Mesendoderm (in vitro differentiated cells): ENCODE measurements at regions not wholly inside any gene's neighbourhood (a gene's known extent, or its start where the extent isn't known, plus 50 kb on each side); places are given as distances from the start of the nearest gene placed in this dataset.

Source experiments
- DNase-seq: peaks from one replicate; pipeline ENCODE4 v3.0.0; 2013
- H2AK5ac ChIP-seq: 2 replicates; pipeline ENCODE4 v1.6.1; 2013; ENCODE audit warnings: low read length, inconsistent platforms
- H2BK120ac ChIP-seq: 2 replicates; pipeline ENCODE4 v1.6.1; 2013; ENCODE audit warnings: low read depth, mild to moderate bottlenecking, low read length, moderate library complexity, mixed read lengths
- H2BK15ac ChIP-seq: replicated peaks from 2 replicates; pipeline ENCODE4 v1.6.1; 2013; ENCODE audit warnings: low read depth, mild to moderate bottlenecking, moderate library complexity
- H2BK5ac ChIP-seq: 2 replicates; pipeline ENCODE4 v1.6.1; 2013; ENCODE audit warnings: low read length, inconsistent platforms
- H3K18ac ChIP-seq: 2 replicates; pipeline ENCODE4 v1.6.1; 2013; ENCODE audit warnings: mild to moderate bottlenecking, low read length, mixed read lengths
- H3K23ac ChIP-seq: one replicate; pipeline ENCODE4 v1.6.1; 2013; ENCODE audit warnings: low read length
- H3K27ac ChIP-seq: 2 replicates; pipeline ENCODE4 v1.5.1; 2013; ENCODE audit warnings: low read depth, mild to moderate bottlenecking, inconsistent platforms, low read length, moderate library complexity
- H3K27me3 ChIP-seq: 2 replicates; pipeline ENCODE4 v1.6.1; 2013; ENCODE audit warnings: low read length, control low read depth, mild to moderate bottlenecking, inconsistent platforms; ENCODE audit not compliant: insufficient read depth, poor library complexity
- H3K36me3 ChIP-seq: 2 replicates; pipeline ENCODE4 v1.6.1; 2013; ENCODE audit warnings: low read length, inconsistent platforms; ENCODE audit not compliant: control insufficient read depth, insufficient read depth
- H3K4ac ChIP-seq: one replicate; pipeline ENCODE4 v1.6.1; 2013; ENCODE audit warnings: low read depth, mild to moderate bottlenecking, low read length, moderate library complexity
- H3K4me1 ChIP-seq: 2 replicates; pipeline ENCODE4 v1.6.1; 2013; ENCODE audit warnings: low read depth, low read length, inconsistent platforms; ENCODE audit not compliant: control insufficient read depth
- H3K4me2 ChIP-seq: 2 replicates; pipeline ENCODE4 v1.6.1; 2013; ENCODE audit warnings: low read length
- H3K4me3 ChIP-seq: 2 replicates; pipeline ENCODE4 v1.5.1; 2013; ENCODE audit warnings: mild to moderate bottlenecking, low read length
- H3K56ac ChIP-seq: one replicate; pipeline ENCODE4 v1.6.1; 2013; ENCODE audit warnings: low read length
- H3K79me1 ChIP-seq: 2 replicates; pipeline ENCODE4 v1.6.1; 2013; ENCODE audit warnings: low read length, inconsistent platforms
- H3K79me2 ChIP-seq: 2 replicates; pipeline ENCODE4 v1.6.1; 2013; ENCODE audit warnings: mild to moderate bottlenecking, low read length; ENCODE audit not compliant: control insufficient read depth, insufficient read depth
- H3K9ac ChIP-seq: 2 replicates; pipeline ENCODE4 v1.6.1; 2013; ENCODE audit warnings: low read length, inconsistent platforms
- H4K5ac ChIP-seq: one replicate; pipeline ENCODE4 v1.6.1; 2013; ENCODE audit warnings: low read length
- H4K8ac ChIP-seq: one replicate; pipeline ENCODE4 v1.6.1; 2013; ENCODE audit warnings: low read depth, mild to moderate bottlenecking, control low read depth, low read length, moderate library complexity
- WGBS: extraction: QIAGEN DNeasy Blood & Tissue Kit; methylation state at CpG from one replicate; pipeline ENCODE4 v1.1.7; 2013; ENCODE audit warnings: low lambda C conversion rate, missing lambda C conversion rate; ENCODE audit not compliant: insufficient coverage; ENCODE audit errors: extremely low coverage; 5-methylcytosine and 5-hydroxymethylcytosine counted together

GRCh38 chr4:123856689-123857545 is 460.3 kb downstream of the SPRY1 start:
- Histone ChIP-seq H3K27ac (no peak overlapping the region), H4K8ac (no peak overlapping the region), H4K5ac (no peak overlapping the region), H3K27me3 (no peaks in the 10 kb centered on the region), H3K56ac (peak overlapping the region; percentile 49), H3K79me2 (no peaks in the 10 kb centered on the region), H3K4me2 (no peak overlapping the region), H3K36me3 (no peaks in the 10 kb centered on the region), H3K4me3 (no peak overlapping the region), H2BK120ac (peak overlapping the region; percentile 28), H3K4ac (no peak overlapping the region), H2AK5ac (no peak overlapping the region), H2BK5ac (no peak overlapping the region), H3K79me1 (no peaks in the 10 kb centered on the region), H2BK15ac (no peak overlapping the region), H3K9ac (no peak overlapping the region), H3K4me1 (peaks cover 2% of the 10 kb centered on the region), H3K18ac (peak overlapping the region; percentile 75), H3K23ac (no peak overlapping the region)
- peak; percentile 86 for DNase-seq
- no CpG with 5 or more reads among the region's 9 CpGs for WGBS

GRCh38 chr4:123858465-123858864 is 461.9 kb downstream of the SPRY1 start:
- DNase-seq: no peak
- H2AK5ac ChIP-seq: no peak overlapping the region
- H2BK120ac ChIP-seq: no peak overlapping the region
- H3K79me1 ChIP-seq: no peaks in the 10 kb centered on the region
- no peak overlapping the region for H3K18ac ChIP-seq
- WGBS: no CpG with 5 or more reads among the region's 1 CpG
- H3K27ac ChIP-seq: no peak overlapping the region
- H4K5ac ChIP-seq: no peak overlapping the region
- no peak overlapping the region for H3K56ac ChIP-seq
- H3K4me3 ChIP-seq: no peak overlapping the region
- peak overlapping the region; percentile 52 for H3K4ac ChIP-seq
- H3K36me3 ChIP-seq: no peaks in the 10 kb centered on the region
- H3K79me2 ChIP-seq: no peaks in the 10 kb centered on the region
- peaks cover 2% of the 10 kb centered on the region for H3K4me1 ChIP-seq
- no peak overlapping the region for H3K4me2 ChIP-seq
- H3K27me3 ChIP-seq: no peaks in the 10 kb centered on the region
- H2BK5ac ChIP-seq: no peak overlapping the region
- no peak overlapping the region for H4K8ac ChIP-seq
- no peak overlapping the region for H3K23ac ChIP-seq
- H2BK15ac ChIP-seq: no peak overlapping the region
- no peak overlapping the region for H3K9ac ChIP-seq

- Histone ChIP-seq H3K27ac (no peak overlapping the region), H2BK15ac (no peak overlapping the region), H3K4ac (no peak overlapping the region), H3K18ac (no peak overlapping the region), H4K5ac (no peak overlapping the region), H2AK5ac (no peak overlapping the region), H4K8ac (no peak overlapping the region), H3K23ac (no peak overlapping the region), H3K36me3 (no peaks in the 10 kb centered on the region), H3K79me2 (no peaks in the 10 kb centered on the region), H3K4me3 (no peak overlapping the region), H3K56ac (no peak overlapping the region), H3K27me3 (no peaks in the 10 kb centered on the region), H2BK5ac (no peak overlapping the region), H3K79me1 (no peaks in the 10 kb centered on the region), H3K9ac (no peak overlapping the region), H3K4me2 (no peak overlapping the region), H2BK120ac (no peak overlapping the region), H3K4me1 (no peaks in the 10 kb centered on the region)
- WGBS: no CpG with 5 or more reads among the region's 4 CpGs
- DNase-seq: no peak
Measured at GRCh38 chr4:123862812-123863211, 466.2 kb downstream of the SPRY1 start.

GRCh38 chr4:123866796-123867195 is 470.2 kb downstream of the SPRY1 start:
- no peak overlapping the region for H3K9ac ChIP-seq
- no peak overlapping the region for H3K27ac ChIP-seq
- H2BK5ac ChIP-seq: no peak overlapping the region
- H3K4me2 ChIP-seq: no peak overlapping the region
- WGBS: no CpG with 5 or more reads among the region's 2 CpGs
- H4K5ac ChIP-seq: no peak overlapping the region
- no peak overlapping the region for H2BK120ac ChIP-seq
- no peak overlapping the region for H3K18ac ChIP-seq
- H3K79me2 ChIP-seq: no peaks in the 10 kb centered on the region
- DNase-seq: no peak
- H3K36me3 ChIP-seq: no peaks in the 10 kb centered on the region
- H4K8ac ChIP-seq: no peak overlapping the region
- H3K79me1 ChIP-seq: no peaks in the 10 kb centered on the region
- no peaks in the 10 kb centered on the region for H3K27me3 ChIP-seq
- H3K4me1 ChIP-seq: no peaks in the 10 kb centered on the region
- no peak overlapping the region for H3K4ac ChIP-seq
- no peak overlapping the region for H3K23ac ChIP-seq
- no peak overlapping the region for H2BK15ac ChIP-seq
- no peak overlapping the region for H3K4me3 ChIP-seq
- H2AK5ac ChIP-seq: no peak overlapping the region
- no peak overlapping the region for H3K56ac ChIP-seq

- Histone ChIP-seq H3K27me3 (no peaks in the 10 kb centered on the region), H3K36me3 (no peaks in the 10 kb centered on the region), H3K4ac (no peak overlapping the region), H2AK5ac (no peak overlapping the region), H4K8ac (no peak overlapping the region), H3K56ac (no peak overlapping the region), H3K4me3 (no peak overlapping the region), H3K23ac (no peak overlapping the region), H3K27ac (no peak overlapping the region), H3K4me2 (no peak overlapping the region), H4K5ac (no peak overlapping the region), H2BK15ac (no peak overlapping the region), H3K9ac (no peak overlapping the region), H3K79me1 (no peaks in the 10 kb centered on the region), H3K4me1 (no peaks in the 10 kb centered on the region), H2BK120ac (no peak overlapping the region), H3K18ac (no peak overlapping the region), H3K79me2 (no peaks in the 10 kb centered on the region), H2BK5ac (no peak overlapping the region)
- DNase-seq: no peak
Measured at GRCh38 chr4:123867910-123868587, 471.5 kb downstream of the SPRY1 start.
